A673 (cell line): ENCODE measurements at regions not wholly inside any gene's neighbourhood (a gene's known extent, or its start where the extent isn't known, plus 50 kb on each side); places are given as distances from the start of the nearest gene placed in this dataset.

Experiments
- EZH2 ChIP-seq: fragments of 200-600 bp; sonication (generic); IDR thresholded peaks from 2 replicates; pipeline ENCODE4 v1.6.1; 2017; ENCODE audit warnings: borderline replicate concordance, low read depth, mild to moderate bottlenecking, mixed read lengths, antibody characterized with exemption, low read length; ENCODE audit not compliant: poor library complexity, severe bottlenecking
- TF ChIP-seq, protein P1 (sequence below): fragments of 300-800, 200-600 bp; sonication (generic); conservative IDR thresholded peaks from 2 replicates; pipeline ENCODE4 v1.5.1; 2017; ENCODE audit warnings: low read depth, mild to moderate bottlenecking, antibody characterized with exemption, low read length, moderate library complexity, mixed read lengths

DNA sequence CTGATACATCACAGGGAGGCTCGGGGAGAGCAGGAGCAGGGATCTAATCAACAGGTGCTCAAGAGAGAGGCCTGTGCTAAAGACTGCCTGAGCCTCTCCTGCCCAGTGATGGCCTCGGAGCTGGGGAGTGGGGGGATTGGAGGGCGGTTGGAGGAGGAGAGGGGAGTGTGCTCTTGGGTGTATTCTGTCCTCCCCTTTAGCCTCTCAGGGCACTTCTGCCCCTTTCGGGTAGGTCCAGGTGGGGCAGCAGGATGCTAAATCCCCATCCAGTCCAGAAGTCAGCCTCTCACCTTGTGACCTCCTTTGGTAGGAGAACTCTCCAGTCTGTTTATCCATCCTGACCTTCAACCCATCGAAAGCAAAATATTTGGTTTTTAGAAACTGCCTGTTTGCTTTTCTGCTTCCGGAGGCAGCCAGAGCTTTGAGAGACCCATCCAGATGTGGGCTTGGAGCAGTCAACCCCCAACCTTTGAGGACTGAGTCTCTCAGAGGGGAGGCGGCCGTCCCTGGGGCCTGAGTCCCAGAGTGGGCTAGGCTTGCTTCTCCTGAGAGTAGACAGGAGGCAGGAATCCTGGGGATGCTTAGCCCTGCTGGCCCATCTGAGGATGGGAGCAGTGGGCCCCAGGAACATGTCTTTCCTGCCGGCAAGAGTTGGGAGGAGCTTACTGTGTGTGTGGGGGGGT lies 105.2 kb upstream of the SYT13 start:
- TF ChIP-seq, protein P1, sequence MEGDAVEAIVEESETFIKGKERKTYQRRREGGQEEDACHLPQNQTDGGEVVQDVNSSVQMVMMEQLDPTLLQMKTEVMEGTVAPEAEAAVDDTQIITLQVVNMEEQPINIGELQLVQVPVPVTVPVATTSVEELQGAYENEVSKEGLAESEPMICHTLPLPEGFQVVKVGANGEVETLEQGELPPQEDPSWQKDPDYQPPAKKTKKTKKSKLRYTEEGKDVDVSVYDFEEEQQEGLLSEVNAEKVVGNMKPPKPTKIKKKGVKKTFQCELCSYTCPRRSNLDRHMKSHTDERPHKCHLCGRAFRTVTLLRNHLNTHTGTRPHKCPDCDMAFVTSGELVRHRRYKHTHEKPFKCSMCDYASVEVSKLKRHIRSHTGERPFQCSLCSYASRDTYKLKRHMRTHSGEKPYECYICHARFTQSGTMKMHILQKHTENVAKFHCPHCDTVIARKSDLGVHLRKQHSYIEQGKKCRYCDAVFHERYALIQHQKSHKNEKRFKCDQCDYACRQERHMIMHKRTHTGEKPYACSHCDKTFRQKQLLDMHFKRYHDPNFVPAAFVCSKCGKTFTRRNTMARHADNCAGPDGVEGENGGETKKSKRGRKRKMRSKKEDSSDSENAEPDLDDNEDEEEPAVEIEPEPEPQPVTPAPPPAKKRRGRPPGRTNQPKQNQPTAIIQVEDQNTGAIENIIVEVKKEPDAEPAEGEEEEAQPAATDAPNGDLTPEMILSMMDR, result no peak
- no peak for TF ChIP-seq EZH2
